Stimulated activated CD8-positive, alpha-beta memory T cell treated with anti-CD3 and anti-CD28 coated beads, Interleukin-7, amount 100 ng/mL, for 1 hour (primary cell): ENCODE measurements at regions not wholly inside any gene's neighbourhood (a gene's known extent, or its start where the extent isn't known, plus 50 kb on each side); places are given as distances from the start of the nearest gene placed in this dataset.
"Not testable (repeated sequence)": the region's sequence is repeated elsewhere in the genome, so short reads cannot be mapped to it uniquely, and the experiment has no call there.

Source experiments
- DNase-seq, 2 donors: peaks; one replicate each; pipeline ENCODE4 v3.0.0-alpha.2; 2020; ENCODE audit warnings: low read depth in 2 of 2

- no peak for DNase-seq
Measured at GRCh38 chr2:198308368-198308767, 504.0 kb downstream of the PLCL1 start.

- no peak for DNase-seq
Measured at GRCh38 chr2:198307093-198307492, 502.7 kb downstream of the PLCL1 start.

- DNase-seq = no peak
Measured at GRCh38 chr2:198304859-198305258, 500.5 kb downstream of the PLCL1 start.

GRCh38 chr2:198297350-198297749 is 493.0 kb downstream of the PLCL1 start:
- no peak for DNase-seq

GRCh38 chr2:198296665-198297308 is 492.4 kb downstream of the PLCL1 start:
- peak; percentile 10 to 27 for DNase-seq

GRCh38 chr2:198293281-198293680 is 488.9 kb downstream of the PLCL1 start:
- DNase-seq = no peak

GRCh38 chr2:198289811-198290210 is 485.4 kb downstream of the PLCL1 start:
- DNase-seq = no peak

GRCh38 chr2:198287706-198288105 is 483.3 kb downstream of the PLCL1 start:
- no peak for DNase-seq

GRCh38 chr2:198285216-198285615 is 480.8 kb downstream of the PLCL1 start:
- no peak for DNase-seq

GRCh38 chr2:198283146-198283545 is 478.8 kb downstream of the PLCL1 start:
- no peak for DNase-seq

GRCh38 chr2:198282061-198282460 is 477.7 kb downstream of the PLCL1 start:
- DNase-seq = no peak

- DNase-seq = no peak
Measured at GRCh38 chr2:198280145-198280544, 475.8 kb downstream of the PLCL1 start.

GRCh38 chr2:198279026-198279425 is 474.6 kb downstream of the PLCL1 start:
- no peak for DNase-seq

- no peak for DNase-seq
Measured at GRCh38 chr2:198277181-198277580, 472.8 kb downstream of the PLCL1 start.

GRCh38 chr2:198273660-198274059 is 469.3 kb downstream of the PLCL1 start:
- no peak for DNase-seq

GRCh38 chr2:198270157-198270556 is 465.8 kb downstream of the PLCL1 start:
- DNase-seq = not testable (repeated sequence)

- DNase-seq = no peak
Measured at GRCh38 chr2:198268519-198268918, 464.1 kb downstream of the PLCL1 start.

GRCh38 chr2:198259496-198259895 is 455.1 kb downstream of the PLCL1 start:
- DNase-seq = no peak

GRCh38 chr2:198254536-198255090 is 450.2 kb downstream of the PLCL1 start:
- no peak for DNase-seq

GRCh38 chr2:198253995-198254394 is 449.6 kb downstream of the PLCL1 start:
- no peak for DNase-seq

GRCh38 chr2:198252472-198252871 is 448.1 kb downstream of the PLCL1 start:
- DNase-seq = no peak

GRCh38 chr2:198242093-198242492 is 437.7 kb downstream of the PLCL1 start:
- no peak for DNase-seq

- no peak for DNase-seq
Measured at GRCh38 chr2:198238429-198238828, 434.0 kb downstream of the PLCL1 start.

- no peak for DNase-seq
Measured at GRCh38 chr2:198236338-198236737, 431.9 kb downstream of the PLCL1 start.
